H1 (cell line): ENCODE measurements at regions not wholly inside any gene's neighbourhood (a gene's known extent, or its start where the extent isn't known, plus 50 kb on each side); places are given as distances from the start of the nearest gene placed in this dataset.

Experiments
- CTCF ChIA-PET: fragments of 300-600 bp; sonication (Branson Sonifier 250); formaldehyde crosslinking; loops from one replicate; lab custom pipeline; 2021; ENCODE audit not compliant: partially characterized antibody; lab: Charles Lee
- POLR2A ChIA-PET: fragments of 300-600 bp; sonication (Branson Sonifier 250); formaldehyde crosslinking; loops from one replicate; lab custom pipeline; 2021; ENCODE audit warnings: inconsistent platforms; ENCODE audit not compliant: partially characterized antibody; lab: Charles Lee
- DNase-seq, 2 experiments: peaks; one replicate each; pipeline versions ENCODE4 v3.0.0 to v3.0.0-alpha.2; 2010 to 2022; ENCODE audit warnings: low spot score in 2 of 2, low read depth in 1 of 2, mixed read lengths in 1 of 2
- FAIRE-seq: peaks from 2 replicates; lab custom pipeline; 2011; peaks lifted over from hg19 to GRCh38; lab: Jason Lieb, UNC
- H2AFZ ChIP-seq: 2 replicates; pipeline ENCODE4 v1.8.1; 2012; ENCODE audit warnings: low read length, inconsistent platforms
- H2AK5ac ChIP-seq: 2 replicates; pipeline ENCODE4 v1.6.1; 2013; ENCODE audit warnings: low read depth, low read length
- H2BK120ac ChIP-seq: replicated peaks from 2 replicates; pipeline ENCODE3; 2013; ENCODE audit warnings: low read depth, low read length, inconsistent platforms
- H2BK12ac ChIP-seq: 2 replicates; pipeline ENCODE4 v1.6.1; 2013; ENCODE audit warnings: low read depth, low read length
- H2BK15ac ChIP-seq: 2 replicates; pipeline ENCODE4 v1.6.1; 2013; ENCODE audit warnings: low read length
- H2BK20ac ChIP-seq: 2 replicates; pipeline ENCODE4 v1.6.1; 2013; ENCODE audit warnings: low read length
- H2BK5ac ChIP-seq: 2 replicates; pipeline ENCODE4 v1.6.1; 2013; ENCODE audit warnings: low read depth, low read length
- H3K14ac ChIP-seq: 2 replicates; pipeline ENCODE4 v1.6.1; 2013; ENCODE audit warnings: inconsistent platforms; ENCODE audit not compliant: insufficient read length
- H3K18ac ChIP-seq: 2 replicates; pipeline ENCODE4 v1.6.1; 2013; ENCODE audit warnings: low read length; ENCODE audit errors: extremely low read depth
- H3K23ac ChIP-seq: 2 replicates; pipeline ENCODE4 v1.6.1; 2013; ENCODE audit warnings: inconsistent platforms; ENCODE audit not compliant: insufficient read length
- H3K23me2 ChIP-seq: 2 replicates; pipeline ENCODE4 v1.6.1; 2013; ENCODE audit warnings: low read depth, low read length
- H3K27ac ChIP-seq: 2 replicates; pipeline ENCODE4 v1.6.1; 2011; ENCODE audit warnings: low read depth, low read length, inconsistent platforms
- H3K27me3 ChIP-seq, 4 experiments: replicated peaks in 1 of 4; 1 replicate in 1 of 4; 2 replicates in 3 of 4; pipeline versions ENCODE4 v1.6.1 to v1.8.1; 2011 to 2013; ENCODE audit warnings: low read length in 3 of 4, mild to moderate bottlenecking in 3 of 4, inconsistent platforms in 2 of 4, mixed read lengths in 2 of 4, moderate library complexity in 1 of 4; ENCODE audit not compliant: control insufficient read depth in 3 of 4, insufficient read depth in 3 of 4; ENCODE audit errors: extremely low read depth in 1 of 4
- H3K36me3 ChIP-seq, 4 experiments: 2 replicates each; pipeline versions ENCODE4 v1.6.1 to v1.8.1; 2011 to 2013; ENCODE audit warnings: mild to moderate bottlenecking in 4 of 4, low read length in 3 of 4, moderate library complexity in 2 of 4, control low read depth in 1 of 4, inconsistent platforms in 1 of 4; ENCODE audit not compliant: insufficient read depth in 4 of 4, control insufficient read depth in 2 of 4
- H3K4ac ChIP-seq: replicated peaks from 2 replicates; pipeline ENCODE3; 2013; ENCODE audit warnings: low read length, low read depth, mixed read lengths, inconsistent platforms; ENCODE audit not compliant: insufficient read length
- H3K4me1 ChIP-seq, 4 experiments: replicated peaks in 1 of 4; 1 replicate in 1 of 4; 2 replicates in 3 of 4; pipeline versions ENCODE4 v1.6.1 to v1.8.1; 2011 to 2013; ENCODE audit warnings: low read length in 3 of 4, inconsistent platforms in 2 of 4, mixed read lengths in 1 of 4; ENCODE audit not compliant: insufficient read depth in 4 of 4, control insufficient read depth in 3 of 4
- H3K4me2 ChIP-seq, 2 experiments: 2 replicates each; pipeline versions ENCODE4 v1.6.1 to v1.8.1; 2011 to 2013; ENCODE audit warnings: low read depth in 2 of 2, low read length in 2 of 2, control low read depth in 1 of 2, inconsistent platforms in 1 of 2, mild to moderate bottlenecking in 1 of 2; ENCODE audit not compliant: insufficient read depth in 1 of 2
- H3K4me3 ChIP-seq, 4 experiments: fragments of 200-600, 300-600 bp in 1 of 4; sonication (generic), shearing (Covaris generic), sonication (Bioruptor Twin) in 1 of 4; 2 replicates each; pipeline versions ENCODE4 v1.5.1 to v1.8.1; 2011 to 2016; ENCODE audit warnings: low read length in 4 of 4, low read depth in 3 of 4, control low read depth in 2 of 4, inconsistent platforms in 2 of 4, mild to moderate bottlenecking in 2 of 4, mixed read lengths in 1 of 4, moderate library complexity in 1 of 4; ENCODE audit not compliant: insufficient read depth in 2 of 4; ENCODE audit errors: extremely low read depth in 1 of 4
- H3K56ac ChIP-seq: replicated peaks from 2 replicates; pipeline ENCODE3; 2013; ENCODE audit warnings: low read depth, mild to moderate bottlenecking, mixed read lengths, low read length, inconsistent platforms; ENCODE audit not compliant: insufficient read length
- H3K79me1 ChIP-seq: 2 replicates; pipeline ENCODE4 v1.6.1; 2013; ENCODE audit warnings: low read depth, low read length, control low read depth
- H3K79me2 ChIP-seq, 2 experiments: 2 replicates each; pipeline versions ENCODE4 v1.6.1 to v1.8.1; 2012 to 2013; ENCODE audit warnings: low read length in 2 of 2, mild to moderate bottlenecking in 2 of 2, inconsistent platforms in 1 of 2; ENCODE audit not compliant: insufficient read depth in 2 of 2, control insufficient read depth in 1 of 2
- H3K9ac ChIP-seq, 4 experiments: replicated peaks in 1 of 4; 1 replicate in 1 of 4; 2 replicates in 3 of 4; pipeline versions ENCODE4 v1.6.1 to v1.8.1; 2011 to 2013; ENCODE audit warnings: low read depth in 3 of 4, low read length in 3 of 4, control low read depth in 2 of 4, mild to moderate bottlenecking in 2 of 4, moderate library complexity in 2 of 4, inconsistent platforms in 1 of 4; ENCODE audit errors: extremely low read depth in 1 of 4
- H3K9me3 ChIP-seq, 2 experiments: 2 replicates each; pipeline versions ENCODE4 v1.6.1 to v1.8.1; 2012 to 2013; ENCODE audit warnings: mild to moderate bottlenecking in 2 of 2, moderate library complexity in 2 of 2, control low read depth in 1 of 2, inconsistent platforms in 1 of 2, low read depth in 1 of 2, low read length in 1 of 2, mixed read lengths in 1 of 2; ENCODE audit not compliant: insufficient read depth in 2 of 2
- H4K20me1 ChIP-seq, 2 experiments: replicated peaks in 1 of 2; 2 replicates each; pipeline versions ENCODE3 to v1.8.1; 2011 to 2013; ENCODE audit warnings: inconsistent platforms in 2 of 2, low read length in 2 of 2, mild to moderate bottlenecking in 1 of 2; ENCODE audit not compliant: insufficient read depth in 2 of 2, control insufficient read depth in 1 of 2
- H4K5ac ChIP-seq: 2 replicates; pipeline ENCODE4 v1.6.1; 2013; ENCODE audit warnings: low read length, low read depth, mixed read lengths, inconsistent platforms; ENCODE audit not compliant: insufficient read length
- H4K8ac ChIP-seq: 2 replicates; pipeline ENCODE4 v1.8.0; 2013; ENCODE audit warnings: mild to moderate bottlenecking, moderate library complexity, low read length, inconsistent platforms; ENCODE audit not compliant: insufficient read depth; ENCODE audit errors: extremely low read depth
- H4K91ac ChIP-seq: replicated peaks from 2 replicates; pipeline ENCODE3; 2013; ENCODE audit warnings: low read length, mixed read lengths, inconsistent platforms; ENCODE audit not compliant: insufficient read length
- BRCA1 ChIP-seq: IDR thresholded peaks from 2 replicates; pipeline ENCODE4 v1.6.1; 2012; ENCODE audit warnings: low read depth, low read length, improper control_type of control experiment
- RNF2 ChIP-seq: fragments of 200-900, 300-1000 bp; sonication (generic); IDR thresholded peaks from 2 replicates; pipeline ENCODE4 v1.7.1; 2016; ENCODE audit warnings: borderline replicate concordance, low read depth, mild to moderate bottlenecking, antibody characterized with exemption, low read length; ENCODE audit not compliant: poor library complexity, severe bottlenecking; ENCODE audit errors: missing control alignments
- TEAD4 ChIP-seq: IDR thresholded peaks from 2 replicates; pipeline ENCODE4 v1.6.1; 2012; ENCODE audit warnings: low read depth, low read length, inconsistent platforms, mixed read lengths
- WGBS, 2 experiments: shearing (Covaris generic) in 1 of 2; methylation state at CpG; one replicate each; pipeline versions ENCODE4 v1.1.6 to v1.1.7; 2013 to 2015; ENCODE audit warnings: low lambda C conversion rate in 2 of 2, mixed read lengths in 2 of 2, inconsistent platforms in 1 of 2, low coverage in 1 of 2, missing lambda C conversion rate in 1 of 2; ENCODE audit not compliant: insufficient replicate concordance in 2 of 2, insufficient coverage in 1 of 2, insufficient read length in 1 of 2; ENCODE audit errors: extremely low coverage in 1 of 2, missing lambda C conversion rate in 1 of 2; 5-methylcytosine and 5-hydroxymethylcytosine counted together
- TF ChIP-seq, protein P1 (sequence below): IDR thresholded peaks from 2 replicates; pipeline ENCODE4 v1.6.1; 2012; ENCODE audit warnings: low read length, inconsistent platforms

DNA sequence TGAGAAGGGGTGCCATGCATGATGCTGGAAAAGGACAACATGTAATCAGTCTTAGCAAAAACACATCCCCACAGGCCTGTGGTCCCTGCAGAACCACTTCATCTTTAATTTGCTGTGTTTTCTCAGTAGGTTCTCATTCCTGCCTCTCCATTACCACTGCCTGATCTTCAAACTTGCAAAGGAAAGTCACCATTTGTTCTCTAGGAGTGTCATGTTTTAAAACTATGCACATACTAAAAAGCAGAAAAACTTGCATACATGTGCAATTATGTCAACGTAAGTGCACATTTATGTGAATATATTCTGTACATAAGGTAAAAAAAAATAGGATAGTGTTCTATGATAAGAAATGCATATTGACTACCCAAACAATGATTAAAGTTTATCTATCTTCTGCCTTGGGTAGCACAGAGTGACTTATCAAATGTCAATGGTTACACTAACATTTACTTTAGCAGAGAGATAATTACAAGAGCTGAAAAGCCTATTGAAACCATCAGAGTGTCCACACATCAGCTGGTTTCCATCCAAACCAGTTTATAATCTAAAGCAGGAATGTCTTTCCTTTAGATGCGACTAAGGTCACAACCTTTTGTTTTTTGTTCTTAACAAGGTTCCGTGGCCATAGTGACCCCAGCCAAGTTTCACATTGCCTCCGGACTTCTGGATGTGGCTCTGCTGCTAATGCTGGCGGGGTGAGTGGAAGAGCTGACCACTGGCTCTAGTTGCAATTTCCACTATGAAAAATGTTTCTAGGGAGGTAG lies 58.7 kb upstream of the RMDN2 start:
- Histone ChIP-seq H3K18ac (no peak overlapping the region), H2BK15ac (no peak overlapping the region), H3K23ac (no peak overlapping the region), H2BK120ac (no peak overlapping the region), H3K79me2 (no peaks in the 10 kb centered on the region), H3K23me2 (no peaks in the 10 kb centered on the region), H2AFZ (no peak overlapping the region), H3K27ac (no peak overlapping the region), H4K20me1 (no peaks in the 10 kb centered on the region), H3K56ac (no peak overlapping the region), H3K4me1 (peaks cover 0 to 2% (median 0%) of the 10 kb centered on the region in 4 experiments; a peak in 1 of 7 replicates), H4K91ac (no peak overlapping the region)
- no peak for DNase-seq
- CTCF ChIA-PET, result interaction anchor here (0.8 to 5.1 kb wide), 4 partner anchors 7 to 469 kb away, joined by 4 to 34 read pairs (median 5); no protein-coding TSS in a partner anchor
- POLR2A ChIA-PET, result interaction anchor here (0.6 kb wide), 1 partner anchor 33 kb away, joined by 3 read pairs; no protein-coding TSS in a partner anchor
- TF ChIP-seq RNF2, result no peak
- TF ChIP-seq TEAD4, result no peak
- TF ChIP-seq BRCA1, result no peak
- TF ChIP-seq, protein P1, sequence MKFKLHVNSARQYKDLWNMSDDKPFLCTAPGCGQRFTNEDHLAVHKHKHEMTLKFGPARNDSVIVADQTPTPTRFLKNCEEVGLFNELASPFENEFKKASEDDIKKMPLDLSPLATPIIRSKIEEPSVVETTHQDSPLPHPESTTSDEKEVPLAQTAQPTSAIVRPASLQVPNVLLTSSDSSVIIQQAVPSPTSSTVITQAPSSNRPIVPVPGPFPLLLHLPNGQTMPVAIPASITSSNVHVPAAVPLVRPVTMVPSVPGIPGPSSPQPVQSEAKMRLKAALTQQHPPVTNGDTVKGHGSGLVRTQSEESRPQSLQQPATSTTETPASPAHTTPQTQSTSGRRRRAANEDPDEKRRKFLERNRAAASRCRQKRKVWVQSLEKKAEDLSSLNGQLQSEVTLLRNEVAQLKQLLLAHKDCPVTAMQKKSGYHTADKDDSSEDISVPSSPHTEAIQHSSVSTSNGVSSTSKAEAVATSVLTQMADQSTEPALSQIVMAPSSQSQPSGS, result no peak
- TF ChIP-seq, all 59 proteins: peak for 0
- Histone ChIP-seq H3K4ac (no peak overlapping the region), H3K14ac (no peak overlapping the region), H3K4me3 (no peak overlapping the region), H3K36me3 (no peaks in the 10 kb centered on the region), H4K8ac (no peak overlapping the region), H3K4me2 (no peak overlapping the region), H3K27me3 (no peaks in the 10 kb centered on the region; a peak in 1 of 7 replicates), H3K9ac (no peak overlapping the region), H2BK5ac (no peak overlapping the region), H3K79me1 (no peaks in the 10 kb centered on the region), H4K5ac (no peak overlapping the region), H2BK20ac (no peak overlapping the region), H3K9me3 (no peaks in the 10 kb centered on the region), H2BK12ac (no peak overlapping the region), H2AK5ac (no peak overlapping the region)
- no peak for FAIRE-seq
- 86% methylated on average over 5 of the region's 5 CpGs; no CpG with 5 or more reads in 1 of the 2 experiments for WGBS, 2 experiments
